Activated CD4-positive, alpha-beta T cell treated with anti-CD3 and anti-CD28 coated beads, Interleukin-2, amount 10 ng/mL, durations not matched to agents 7 days and 5 days (primary cell): ENCODE measurements at regions not wholly inside any gene's neighbourhood (a gene's known extent, or its start where the extent isn't known, plus 50 kb on each side); places are given as distances from the start of the nearest gene placed in this dataset.
"Not testable (repeated sequence)": the region's sequence is repeated elsewhere in the genome, so short reads cannot be mapped to it uniquely, and the experiment has no call there.

Experiments used
- CTCF ChIA-PET: fragments of 350-600 bp; sonication (Branson Sonifier 250); formaldehyde crosslinking; loops from one replicate; lab custom pipeline; 2021; ENCODE audit warnings: antibody characterized with exemption; lab: Charles Lee
- POLR2A ChIA-PET: fragments of 350-600 bp; sonication (Branson Sonifier 250); formaldehyde crosslinking; loops from one replicate; lab custom pipeline; 2021; ENCODE audit warnings: antibody characterized with exemption; lab: Charles Lee
- DNase-seq: peaks from one replicate; pipeline ENCODE4 v3.0.0-alpha.2; 2020
- H3K27ac Mint-ChIP-seq: one replicate; pipeline ENCODE4 v1.8.0; 2021; ENCODE audit warnings: mild to moderate bottlenecking, moderate library complexity, mixed read lengths
- H3K27me3 Mint-ChIP-seq: one replicate; pipeline ENCODE4 v1.8.0; 2021; ENCODE audit warnings: mixed read lengths
- H3K36me3 Mint-ChIP-seq: one replicate; pipeline ENCODE4 v1.8.0; 2021; ENCODE audit warnings: low read depth, mixed read lengths
- H3K4me1 Mint-ChIP-seq: one replicate; pipeline ENCODE4 v1.8.0; 2021; ENCODE audit warnings: mixed read lengths
- H3K4me3 Mint-ChIP-seq: one replicate; pipeline ENCODE4 v1.8.0; 2021; ENCODE audit warnings: mild to moderate bottlenecking, moderate library complexity, mixed read lengths
- H3K9me3 Mint-ChIP-seq: one replicate; pipeline ENCODE4 v1.8.0; 2021; ENCODE audit warnings: mixed read lengths

DNA sequence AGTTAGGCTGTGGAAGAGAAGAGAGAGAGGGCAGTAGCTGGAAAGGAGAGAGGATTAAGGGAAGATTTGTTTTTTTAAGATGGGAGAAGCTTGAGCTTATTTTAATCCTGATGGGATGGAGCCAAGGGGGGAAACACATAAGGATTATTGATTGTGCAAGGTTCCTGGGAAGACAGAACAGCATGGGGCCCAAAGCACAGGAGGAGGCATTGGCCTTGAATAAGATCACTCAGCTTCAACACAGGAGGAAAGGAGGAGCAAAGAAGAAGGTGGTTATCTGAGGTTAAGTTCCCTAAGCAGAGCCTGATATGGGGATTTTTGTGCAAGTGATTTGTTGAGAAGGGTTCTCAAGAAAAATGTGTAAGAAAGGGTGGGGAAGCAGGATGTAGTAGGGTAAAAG lies 169.8 kb downstream of the ABCC12 start:
- H3K27me3 Mint-ChIP-seq = no peaks in the 10 kb centered on the region
- no peak overlapping the region for H3K27ac Mint-ChIP-seq
- no peaks in the 10 kb centered on the region for H3K9me3 Mint-ChIP-seq
- no peak overlapping the region for H3K4me3 Mint-ChIP-seq
- H3K36me3 Mint-ChIP-seq = no peaks in the 10 kb centered on the region
- ChIA-PET CTCF (interaction anchor here (0.6 kb wide), 1 partner anchor 1169 kb away, joined by 3 read pairs; no protein-coding TSS in a partner anchor), POLR2A (no interaction called here)
- DNase-seq = no peak
- H3K4me1 Mint-ChIP-seq = no peaks in the 10 kb centered on the region

DNA sequence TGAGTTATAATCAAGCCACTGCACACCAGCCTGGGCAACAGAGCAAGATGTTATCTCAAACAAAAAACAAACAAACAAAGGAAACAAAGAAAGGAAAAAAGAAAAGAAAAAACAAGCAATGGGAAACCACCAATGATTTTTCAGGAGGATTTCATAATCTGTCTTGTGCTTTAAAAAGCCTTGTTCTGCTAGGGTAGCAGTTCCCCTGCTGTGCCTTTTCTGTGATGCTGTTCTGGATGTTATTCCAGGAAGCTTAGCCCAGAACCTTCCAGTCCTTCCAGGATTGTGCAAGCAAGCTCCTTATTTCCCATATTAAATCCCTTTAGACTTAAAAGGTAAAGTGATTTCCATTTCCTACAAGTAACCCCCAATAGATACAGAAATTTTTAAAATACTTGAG lies 171.1 kb downstream of the ABCC12 start:
- ChIA-PET POLR2A (no interaction called here), CTCF (no interaction called here)
- no peaks in the 10 kb centered on the region for H3K36me3 Mint-ChIP-seq
- no peak for DNase-seq
- no peak overlapping the region for H3K27ac Mint-ChIP-seq
- H3K9me3 Mint-ChIP-seq = no peaks in the 10 kb centered on the region
- H3K27me3 Mint-ChIP-seq = no peaks in the 10 kb centered on the region
- no peak overlapping the region for H3K4me3 Mint-ChIP-seq
- H3K4me1 Mint-ChIP-seq = no peaks in the 10 kb centered on the region

DNA sequence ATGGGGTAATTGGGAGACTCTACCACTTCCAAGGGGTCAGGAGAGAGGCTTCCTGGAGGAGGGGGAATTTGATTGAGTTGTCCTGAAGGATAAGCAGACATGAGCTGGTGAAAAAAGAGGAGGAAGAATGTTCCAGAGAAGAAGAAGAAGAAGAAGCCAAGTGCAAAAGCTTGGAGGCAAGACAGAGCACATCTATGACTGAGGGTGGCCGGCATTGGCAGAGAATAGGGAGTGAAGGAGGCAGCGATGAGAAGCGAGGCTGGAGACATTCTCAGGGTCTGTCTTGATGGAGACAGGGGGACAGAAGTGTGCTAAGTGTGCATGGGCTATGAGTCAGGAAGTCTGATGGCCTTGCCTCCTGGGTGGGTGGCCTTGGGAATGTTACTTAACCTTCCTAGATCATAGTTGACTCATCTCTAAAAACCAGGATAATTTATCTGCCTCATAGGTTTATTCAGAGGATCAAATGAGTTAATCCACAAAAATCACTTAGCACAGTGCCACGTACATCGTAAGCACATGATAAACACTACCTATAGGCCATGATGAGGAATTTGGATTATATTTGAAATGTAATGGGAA lies 171.7 kb downstream of the ABCC12 start:
- Mint-ChIP-seq H3K27ac (no peak overlapping the region), H3K36me3 (no peaks in the 10 kb centered on the region), H3K9me3 (no peaks in the 10 kb centered on the region), H3K27me3 (no peaks in the 10 kb centered on the region), H3K4me3 (no peak overlapping the region), H3K4me1 (no peaks in the 10 kb centered on the region)
- POLR2A ChIA-PET = no interaction called here
- DNase-seq = no peak
- CTCF ChIA-PET = no interaction called here

DNA sequence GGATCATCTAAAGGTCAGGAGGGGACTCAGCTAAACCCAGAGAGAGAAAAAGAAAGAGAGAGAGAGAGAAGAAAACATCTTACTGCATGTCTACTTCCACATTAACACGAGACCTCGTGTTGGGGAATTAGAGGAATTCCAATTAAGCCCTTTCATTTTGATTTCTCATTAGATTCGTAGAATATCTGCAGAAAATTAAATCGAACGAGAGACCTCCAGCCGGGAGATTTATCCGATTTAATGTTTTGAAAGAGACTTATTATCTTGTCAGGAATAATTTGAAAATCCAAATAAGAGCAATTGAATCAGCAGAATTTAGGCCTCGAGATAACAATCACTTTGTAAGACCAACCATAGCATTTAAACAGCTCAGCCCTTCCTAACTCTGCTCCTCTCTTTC lies 175.6 kb downstream of the ABCC12 start:
- Mint-ChIP-seq H3K27ac (no peak overlapping the region), H3K4me3 (no peak overlapping the region), H3K9me3 (no peaks in the 10 kb centered on the region), H3K36me3 (no peaks in the 10 kb centered on the region), H3K27me3 (no peaks in the 10 kb centered on the region), H3K4me1 (no peaks in the 10 kb centered on the region)
- POLR2A ChIA-PET = no interaction called here
- CTCF ChIA-PET = no interaction called here
- DNase-seq = no peak

DNA sequence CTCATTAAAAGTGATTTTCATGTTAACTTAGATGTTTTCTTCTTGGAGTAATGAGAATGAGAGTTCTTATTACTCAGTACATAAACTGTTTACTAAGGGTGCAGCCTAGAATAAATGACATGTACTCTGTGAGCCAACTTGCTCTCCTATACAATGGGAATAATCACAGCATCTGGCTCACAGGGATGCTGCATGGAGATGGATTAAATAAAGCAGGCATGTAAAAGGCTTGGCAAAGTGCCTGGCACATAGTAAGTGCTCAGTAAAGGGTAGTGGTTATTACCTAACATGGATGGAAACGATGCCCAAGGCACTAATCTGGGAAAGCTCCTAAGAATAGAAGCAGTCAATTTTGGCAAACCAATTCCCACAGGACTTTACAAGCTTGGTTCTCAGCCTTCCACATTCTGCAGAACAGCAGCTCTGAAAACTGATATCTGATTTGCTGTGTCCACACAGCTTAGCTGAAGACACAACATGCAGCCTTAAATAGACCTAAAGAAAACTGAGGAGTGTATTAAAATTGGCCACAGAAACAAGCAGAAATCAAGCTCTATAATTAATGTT lies 176.1 kb downstream of the ABCC12 start:
- H3K4me1 Mint-ChIP-seq = no peaks in the 10 kb centered on the region
- H3K4me3 Mint-ChIP-seq = no peak overlapping the region
- no peak for DNase-seq
- no peak overlapping the region for H3K27ac Mint-ChIP-seq
- H3K36me3 Mint-ChIP-seq = no peaks in the 10 kb centered on the region
- ChIA-PET CTCF (no interaction called here), POLR2A (no interaction called here)
- H3K27me3 Mint-ChIP-seq = no peaks in the 10 kb centered on the region
- no peaks in the 10 kb centered on the region for H3K9me3 Mint-ChIP-seq

DNA sequence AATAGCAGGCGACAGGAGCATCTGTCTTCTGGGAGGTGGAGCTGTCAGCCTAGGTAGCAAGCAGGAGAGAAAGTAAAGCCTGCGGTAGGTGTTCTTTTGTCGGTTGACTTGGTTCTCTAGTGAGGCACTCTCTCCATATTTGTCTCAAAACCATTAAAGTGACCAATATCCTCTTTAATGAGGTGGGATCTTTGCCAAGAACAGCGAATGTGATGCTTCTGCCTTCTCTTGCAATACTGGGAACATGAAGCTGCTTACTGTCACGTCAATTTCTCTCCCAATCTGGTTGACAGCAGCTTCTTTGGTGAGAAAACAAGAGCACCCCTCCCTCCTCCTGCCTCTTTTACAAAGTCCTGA lies 176.7 kb downstream of the ABCC12 start:
- CTCF ChIA-PET = interaction anchor here (1.1 kb wide), 1 partner anchor 14 kb away, joined by 3 read pairs; no protein-coding TSS in a partner anchor
- POLR2A ChIA-PET = no interaction called here
- Mint-ChIP-seq H3K4me1 (no peaks in the 10 kb centered on the region), H3K27ac (no peak overlapping the region), H3K36me3 (no peaks in the 10 kb centered on the region), H3K27me3 (no peaks in the 10 kb centered on the region), H3K4me3 (no peak overlapping the region), H3K9me3 (no peaks in the 10 kb centered on the region)
- no peak for DNase-seq

DNA sequence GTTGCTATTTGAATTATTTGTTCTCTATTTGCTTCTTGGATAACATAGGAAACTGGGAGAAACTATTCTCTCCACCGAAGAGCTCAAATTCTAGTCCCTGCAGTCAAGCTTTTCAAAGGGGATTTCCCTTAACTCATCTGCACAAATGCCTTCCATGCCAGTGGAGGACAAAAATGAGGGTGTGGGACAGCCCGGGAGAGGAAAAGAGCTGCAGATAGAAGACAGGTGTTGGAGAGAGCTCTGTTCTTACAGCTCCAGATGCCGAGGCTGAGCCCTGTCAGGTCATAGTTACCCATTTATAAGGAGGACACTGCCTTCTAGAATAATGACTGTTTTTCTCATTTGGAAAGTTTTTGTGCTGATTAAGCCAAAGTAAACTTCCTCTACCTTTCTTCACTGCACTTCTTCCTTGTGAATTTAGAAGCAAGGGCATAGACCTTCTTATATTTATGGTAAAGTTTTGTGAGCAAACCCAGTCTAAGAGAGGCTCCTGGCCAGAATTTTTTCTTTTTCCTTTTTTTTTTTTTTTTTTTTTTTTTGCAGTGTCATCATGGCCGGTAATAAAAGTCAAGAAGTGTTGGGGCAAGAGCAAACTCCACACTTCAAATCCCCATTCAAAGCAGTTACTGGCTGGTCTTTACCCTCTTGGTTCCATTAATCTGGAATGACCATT lies 177.2 kb downstream of the ABCC12 start:
- H3K36me3 Mint-ChIP-seq = no peaks in the 10 kb centered on the region
- H3K4me3 Mint-ChIP-seq = no peak overlapping the region
- POLR2A ChIA-PET = no interaction called here
- CTCF ChIA-PET = interaction anchor here (0.7 to 1.1 kb wide), 2 partner anchors 13 to 204 kb away, joined by 3 read pairs; no protein-coding TSS in a partner anchor
- H3K9me3 Mint-ChIP-seq = no peaks in the 10 kb centered on the region
- no peaks in the 10 kb centered on the region for H3K4me1 Mint-ChIP-seq
- no peaks in the 10 kb centered on the region for H3K27me3 Mint-ChIP-seq
- DNase-seq = no peak
- H3K27ac Mint-ChIP-seq = no peak overlapping the region

DNA sequence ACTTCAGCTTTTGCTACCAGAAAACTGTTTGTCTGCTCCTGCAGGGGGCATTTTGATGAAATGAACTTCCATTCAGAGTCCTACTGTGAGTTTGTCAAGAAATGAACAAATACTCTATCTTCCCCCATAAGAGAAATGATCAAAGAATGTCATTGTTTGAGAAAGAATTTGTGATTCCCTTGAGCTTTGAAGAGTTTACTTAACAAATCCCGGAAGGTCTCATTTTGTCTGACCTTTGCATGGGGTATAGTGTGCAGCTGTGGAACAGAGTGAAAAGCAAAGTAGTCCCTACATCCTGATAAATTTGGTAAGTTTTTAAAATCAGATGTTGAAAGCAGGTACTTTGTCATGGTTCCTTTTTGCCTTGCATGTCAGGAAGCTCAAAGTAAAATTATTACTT lies 178.0 kb downstream of the ABCC12 start:
- no peaks in the 10 kb centered on the region for H3K36me3 Mint-ChIP-seq
- ChIA-PET POLR2A (no interaction called here), CTCF (interaction anchor here (0.7 to 1.1 kb wide), 2 partner anchors 13 to 203 kb away, joined by 3 read pairs; no protein-coding TSS in a partner anchor)
- H3K4me3 Mint-ChIP-seq = no peak overlapping the region
- no peaks in the 10 kb centered on the region for H3K27me3 Mint-ChIP-seq
- no peaks in the 10 kb centered on the region for H3K9me3 Mint-ChIP-seq
- DNase-seq = no peak
- no peak overlapping the region for H3K27ac Mint-ChIP-seq
- H3K4me1 Mint-ChIP-seq = no peaks in the 10 kb centered on the region

DNA sequence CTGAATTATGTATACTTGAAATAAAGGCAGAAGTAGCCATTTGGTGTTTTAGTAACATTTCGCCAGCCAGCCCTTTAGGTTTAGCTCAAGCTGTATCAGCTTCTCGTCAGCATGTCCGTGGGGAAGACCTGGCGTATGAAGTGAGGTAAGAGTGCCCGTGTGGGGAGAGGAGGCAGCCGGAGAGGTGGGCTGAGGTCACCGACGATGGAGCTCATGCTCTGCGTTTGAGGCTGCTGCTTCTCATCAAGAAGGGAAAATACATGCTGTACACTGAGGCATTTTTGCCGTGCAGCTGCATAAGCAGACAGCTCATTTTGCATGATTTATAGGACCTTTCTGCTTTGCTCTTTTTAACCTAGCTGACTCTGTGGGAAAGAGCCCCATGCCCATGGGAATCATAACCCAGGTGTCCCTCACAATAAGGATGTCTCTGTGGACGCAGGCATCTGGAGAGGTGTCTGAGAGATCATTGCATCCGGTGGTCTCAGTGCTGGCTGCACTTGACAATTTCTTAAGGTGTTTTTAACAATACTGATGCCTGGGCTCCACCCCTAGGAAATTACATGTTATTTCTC lies 179.1 kb downstream of the ABCC12 start:
- H3K4me3 Mint-ChIP-seq = no peak overlapping the region
- DNase-seq = no peak
- no peak overlapping the region for H3K27ac Mint-ChIP-seq
- no peaks in the 10 kb centered on the region for H3K9me3 Mint-ChIP-seq
- no peaks in the 10 kb centered on the region for H3K4me1 Mint-ChIP-seq
- H3K27me3 Mint-ChIP-seq = no peaks in the 10 kb centered on the region
- ChIA-PET POLR2A (no interaction called here), CTCF (interaction anchor here (1.3 kb wide), 1 partner anchor 12 kb away, joined by 4 read pairs; no protein-coding TSS in a partner anchor)
- no peaks in the 10 kb centered on the region for H3K36me3 Mint-ChIP-seq

DNA sequence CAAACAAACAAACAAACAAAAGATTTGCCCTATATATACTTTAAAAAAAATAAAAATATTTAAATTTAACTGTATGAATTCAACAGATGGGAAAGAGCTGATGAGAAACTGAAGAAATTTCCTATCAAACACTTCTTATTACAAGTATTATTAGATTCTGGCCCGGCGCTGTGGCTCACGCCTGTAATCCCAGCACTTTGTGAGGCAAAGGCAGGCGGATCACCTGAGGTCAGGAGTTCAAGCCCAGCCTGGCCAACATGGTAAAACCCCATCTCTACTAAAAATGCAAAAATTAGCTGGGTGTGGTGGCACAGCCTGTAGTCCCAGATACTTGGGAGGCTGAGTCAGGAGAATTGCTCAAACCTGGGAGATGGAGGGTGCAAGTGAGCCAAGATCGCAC lies 180.8 kb downstream of the ABCC12 start:
- H3K27me3 Mint-ChIP-seq, DNase-seq, H3K9me3 Mint-ChIP-seq, H3K4me1 Mint-ChIP-seq, H3K27ac Mint-ChIP-seq, H3K36me3 Mint-ChIP-seq, POLR2A ChIA-PET, H3K4me3 Mint-ChIP-seq: not testable (repeated sequence)
- CTCF ChIA-PET = interaction anchor here (0.6 kb wide), 2 partner anchors 17 to 916 kb away, joined by 3 read pairs; no protein-coding TSS in a partner anchor

DNA sequence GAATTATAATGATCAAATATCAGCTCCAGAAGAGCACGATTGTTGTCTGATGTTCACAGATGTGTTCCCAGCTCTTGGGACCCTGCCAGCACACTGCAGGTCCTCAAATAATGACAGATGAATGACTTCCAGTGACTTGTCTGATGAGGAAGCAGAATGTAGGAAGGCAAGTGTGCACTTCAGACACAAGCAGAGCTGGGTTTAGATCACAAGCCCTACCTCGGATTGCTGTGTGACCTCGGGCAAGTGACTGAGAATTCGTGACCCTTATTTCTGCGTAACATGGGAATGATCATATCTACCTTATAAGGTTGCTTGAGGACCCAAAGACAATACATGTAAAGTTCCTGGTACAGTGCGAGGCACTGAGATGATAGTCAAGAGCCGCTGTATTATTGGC lies 182.2 kb downstream of the ABCC12 start:
- H3K4me1 Mint-ChIP-seq = no peaks in the 10 kb centered on the region
- ChIA-PET CTCF (no interaction called here), POLR2A (no interaction called here)
- H3K9me3 Mint-ChIP-seq = no peaks in the 10 kb centered on the region
- no peak overlapping the region for H3K27ac Mint-ChIP-seq
- H3K4me3 Mint-ChIP-seq = no peak overlapping the region
- no peak for DNase-seq
- no peaks in the 10 kb centered on the region for H3K36me3 Mint-ChIP-seq
- H3K27me3 Mint-ChIP-seq = no peaks in the 10 kb centered on the region

DNA sequence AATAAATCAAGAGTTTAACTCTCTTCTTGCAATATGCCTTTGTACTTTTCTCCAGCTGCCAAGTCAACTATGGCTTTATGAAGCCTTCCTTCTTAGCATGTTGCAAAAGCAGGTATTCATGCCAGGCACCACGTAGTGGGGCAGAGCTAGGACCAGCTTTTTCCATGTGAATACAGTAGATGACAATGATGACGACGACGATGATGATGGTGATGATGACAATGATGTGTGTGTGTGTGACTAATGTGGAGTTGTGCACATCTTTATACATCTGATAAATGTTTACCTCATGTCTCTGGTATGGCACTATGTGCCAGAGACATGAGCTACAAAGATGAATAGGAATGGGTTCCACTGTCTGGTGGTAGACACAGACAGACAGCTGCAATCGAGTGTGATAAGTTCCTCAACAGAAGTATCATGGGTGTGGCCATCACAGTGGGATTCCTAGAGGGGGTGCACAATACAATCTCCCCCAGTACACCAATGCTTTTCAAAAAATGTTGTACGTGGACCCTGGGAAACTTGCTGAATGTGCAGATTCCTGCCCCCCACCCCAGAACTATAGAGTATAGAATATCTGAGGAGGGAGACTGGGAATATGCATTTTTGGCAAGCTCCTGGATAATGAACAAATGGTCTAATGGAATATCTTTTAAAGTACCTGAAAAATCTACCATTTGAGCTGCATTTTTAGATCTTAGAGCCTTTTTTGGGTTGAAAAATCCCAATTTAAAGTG lies 183.4 kb downstream of the ABCC12 start:
- CTCF ChIA-PET = no interaction called here
- no peaks in the 10 kb centered on the region for H3K9me3 Mint-ChIP-seq

DNA sequence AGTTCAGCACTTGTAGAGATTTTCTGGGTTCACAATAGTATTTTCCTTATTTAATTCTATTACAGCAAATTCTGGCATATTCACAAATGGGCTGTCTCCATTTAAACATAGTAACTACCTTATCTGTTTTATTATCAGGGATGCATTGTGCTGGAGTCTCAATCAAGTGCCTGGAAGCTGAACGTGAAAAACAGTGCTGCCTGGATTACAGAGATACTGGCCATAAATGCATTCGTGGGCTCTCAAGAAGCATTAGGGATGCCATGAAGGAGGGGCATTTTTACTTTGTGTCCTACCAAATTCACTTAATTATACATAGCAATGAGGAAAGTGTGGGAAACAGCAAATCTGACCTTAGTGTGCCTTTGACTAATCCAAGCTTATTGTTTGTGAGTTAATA lies 184.6 kb downstream of the ABCC12 start:
- Mint-ChIP-seq H3K9me3 (no peaks in the 10 kb centered on the region), H3K27me3 (no peaks in the 10 kb centered on the region), H3K27ac (no peak overlapping the region), H3K36me3 (no peaks in the 10 kb centered on the region), H3K4me1 (no peaks in the 10 kb centered on the region), H3K4me3 (no peak overlapping the region)
- no peak for DNase-seq
- CTCF ChIA-PET = no interaction called here
- POLR2A ChIA-PET = no interaction called here

More for the DNA sequence above, 183.4 kb downstream of the ABCC12 start:
- H3K36me3 Mint-ChIP-seq = no peaks in the 10 kb centered on the region
- POLR2A ChIA-PET = no interaction called here
- no peaks in the 10 kb centered on the region for H3K4me1 Mint-ChIP-seq
- H3K27ac Mint-ChIP-seq = no peak overlapping the region
- DNase-seq = no peak
- no peak overlapping the region for H3K4me3 Mint-ChIP-seq
- H3K27me3 Mint-ChIP-seq = no peaks in the 10 kb centered on the region
